GM12872 (cell line): ENCODE measurements at regions not wholly inside any gene's neighbourhood (a gene's known extent, or its start where the extent isn't known, plus 50 kb on each side); places are given as distances from the start of the nearest gene placed in this dataset.

Experiments
- TF ChIP-seq, protein P1 (sequence below): IDR thresholded peaks from 3 replicates; pipeline ENCODE4 v1.5.1; 2011; ENCODE audit warnings: low read depth, mild to moderate bottlenecking, low read length, moderate library complexity; ENCODE audit not compliant: insufficient read depth

DNA sequence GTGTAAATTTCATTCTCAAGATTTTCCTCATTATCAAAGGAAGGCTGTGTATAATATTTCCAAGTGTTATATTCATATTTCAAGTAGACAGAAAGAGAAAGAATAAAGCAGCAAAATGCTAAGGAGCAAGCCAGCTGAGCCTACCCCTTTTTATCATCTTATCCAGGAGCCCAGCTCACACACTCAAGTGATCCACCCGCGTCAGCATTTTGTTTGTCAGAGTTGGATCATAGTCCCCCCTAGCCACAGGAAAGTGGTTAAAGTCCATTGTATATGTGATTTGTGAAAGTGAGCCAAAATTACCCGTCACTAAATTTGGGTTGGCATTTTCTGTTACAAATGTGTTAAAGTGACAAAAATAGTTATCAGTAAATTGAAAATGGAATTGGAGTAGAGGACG is 289.3 kb upstream of the CTSO start:
- TF ChIP-seq, protein P1, sequence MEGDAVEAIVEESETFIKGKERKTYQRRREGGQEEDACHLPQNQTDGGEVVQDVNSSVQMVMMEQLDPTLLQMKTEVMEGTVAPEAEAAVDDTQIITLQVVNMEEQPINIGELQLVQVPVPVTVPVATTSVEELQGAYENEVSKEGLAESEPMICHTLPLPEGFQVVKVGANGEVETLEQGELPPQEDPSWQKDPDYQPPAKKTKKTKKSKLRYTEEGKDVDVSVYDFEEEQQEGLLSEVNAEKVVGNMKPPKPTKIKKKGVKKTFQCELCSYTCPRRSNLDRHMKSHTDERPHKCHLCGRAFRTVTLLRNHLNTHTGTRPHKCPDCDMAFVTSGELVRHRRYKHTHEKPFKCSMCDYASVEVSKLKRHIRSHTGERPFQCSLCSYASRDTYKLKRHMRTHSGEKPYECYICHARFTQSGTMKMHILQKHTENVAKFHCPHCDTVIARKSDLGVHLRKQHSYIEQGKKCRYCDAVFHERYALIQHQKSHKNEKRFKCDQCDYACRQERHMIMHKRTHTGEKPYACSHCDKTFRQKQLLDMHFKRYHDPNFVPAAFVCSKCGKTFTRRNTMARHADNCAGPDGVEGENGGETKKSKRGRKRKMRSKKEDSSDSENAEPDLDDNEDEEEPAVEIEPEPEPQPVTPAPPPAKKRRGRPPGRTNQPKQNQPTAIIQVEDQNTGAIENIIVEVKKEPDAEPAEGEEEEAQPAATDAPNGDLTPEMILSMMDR = no peak

DNA sequence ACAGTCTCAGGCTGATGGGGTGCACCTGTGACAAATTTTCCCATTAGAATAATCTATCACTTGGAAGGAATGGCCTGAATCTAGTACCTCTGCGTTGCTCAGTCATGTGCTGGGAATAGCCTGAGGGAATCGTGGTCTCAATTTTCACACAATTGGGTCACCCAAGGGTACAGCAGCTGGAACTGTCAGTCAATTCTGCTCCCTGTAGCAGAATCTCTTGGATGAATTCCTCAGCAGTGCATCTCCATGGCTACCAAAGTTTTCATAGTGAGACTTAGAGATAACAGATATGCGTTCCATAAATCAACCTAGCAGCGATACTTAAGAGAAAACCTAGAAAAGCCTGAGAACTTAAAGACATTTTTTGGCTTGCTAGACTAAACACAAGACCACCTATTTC is 288.7 kb upstream of the CTSO start:
- TF ChIP-seq, protein P1 = no peak

DNA sequence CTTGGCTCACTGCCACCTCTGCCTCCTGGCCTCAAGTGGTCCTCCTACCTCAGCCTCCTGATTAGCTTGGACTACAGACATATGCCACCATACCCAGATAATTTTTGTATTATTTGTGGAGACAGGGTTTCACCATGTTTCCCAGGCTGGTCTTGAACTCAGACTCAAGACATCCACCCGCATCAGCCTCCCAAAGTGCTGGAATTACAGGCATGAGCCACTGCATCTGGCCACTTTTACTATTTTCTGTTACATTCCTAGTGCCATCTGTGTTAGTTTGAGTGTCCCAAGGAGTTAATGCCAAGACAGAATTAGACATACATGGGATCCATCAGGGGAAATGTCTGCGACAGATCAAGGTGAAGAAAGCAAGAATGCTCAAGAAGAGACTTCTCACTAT is 288.2 kb upstream of the CTSO start:
- TF ChIP-seq, protein P1 = no peak

DNA sequence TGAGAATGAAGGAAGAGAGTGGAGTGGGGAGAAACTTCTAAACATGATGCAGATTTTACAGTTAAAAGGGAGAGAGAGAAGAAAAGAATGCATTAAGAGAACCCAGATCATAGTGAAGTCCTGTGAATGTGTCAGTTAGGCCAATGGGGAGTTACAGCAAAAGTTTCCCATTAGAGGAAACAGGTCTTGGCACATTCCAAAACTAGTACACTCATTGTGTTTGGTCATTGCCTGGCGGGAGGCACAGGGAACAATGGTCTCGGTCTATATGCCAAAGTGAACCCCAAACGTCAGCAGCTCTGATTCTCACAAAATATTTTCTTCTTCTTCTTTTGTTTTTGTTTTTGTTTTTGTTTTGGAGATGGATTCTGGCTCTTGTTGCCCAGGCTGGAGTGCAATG is 284.5 kb upstream of the CTSO start:
- TF ChIP-seq, protein P1 = no peak

DNA sequence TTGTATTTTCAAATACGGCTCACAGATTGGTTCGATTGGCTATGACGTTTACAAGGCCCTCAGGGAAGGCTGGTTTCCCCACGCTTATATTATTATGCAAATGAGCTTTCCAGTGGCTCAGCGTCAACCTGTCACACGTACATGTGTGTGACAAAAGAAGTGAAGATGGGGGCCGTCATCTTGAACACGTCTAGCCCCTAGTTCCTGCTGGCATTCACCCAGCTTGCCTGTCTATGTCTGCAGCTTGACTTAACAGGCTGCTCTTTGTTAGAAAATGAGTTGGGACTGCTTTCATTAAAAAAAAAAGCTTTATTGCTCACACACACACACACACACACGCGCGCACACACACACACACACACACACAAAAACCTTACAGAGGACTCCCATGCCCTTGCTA is 283.6 kb upstream of the CTSO start:
- TF ChIP-seq, protein P1 = no peak

DNA sequence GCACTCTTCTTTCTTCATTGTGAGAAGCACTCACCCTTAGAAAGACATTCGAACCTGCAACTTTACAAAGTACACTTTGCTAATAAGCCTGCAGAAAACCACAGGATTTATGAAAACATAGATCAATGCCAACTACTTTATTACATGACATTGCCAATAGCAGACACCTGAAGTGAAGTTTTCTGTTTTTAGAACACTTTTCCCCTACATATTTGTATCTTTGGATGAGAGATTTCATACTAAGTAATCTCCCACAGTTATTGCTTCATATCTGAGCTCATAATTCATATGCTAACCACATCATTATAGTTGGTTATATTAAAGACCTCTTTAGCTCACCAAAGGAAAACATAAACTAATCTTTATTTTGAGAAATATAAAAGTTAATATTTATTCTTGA is 276.5 kb upstream of the CTSO start:
- TF ChIP-seq, protein P1 = no peak

DNA sequence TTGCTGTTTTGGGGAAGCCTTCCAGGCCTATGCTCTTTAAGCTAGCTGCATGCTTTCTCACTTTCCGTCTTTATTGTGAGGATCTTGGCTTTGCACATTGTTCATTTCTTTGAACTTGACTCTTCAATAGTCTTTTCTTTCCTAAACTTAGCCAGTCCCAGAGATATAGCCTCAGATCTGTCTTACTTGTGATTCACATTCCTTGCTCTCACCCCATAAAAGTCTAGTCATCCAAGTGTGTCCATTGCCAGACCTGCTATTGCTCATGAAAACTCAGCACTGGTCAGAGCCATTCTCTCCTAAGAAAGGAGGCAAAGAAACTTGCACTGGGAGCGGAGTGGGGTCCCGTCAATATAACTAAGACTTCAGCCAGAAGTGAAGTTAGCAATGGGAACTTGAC is 275.0 kb upstream of the CTSO start:
- TF ChIP-seq, protein P1 = no peak

DNA sequence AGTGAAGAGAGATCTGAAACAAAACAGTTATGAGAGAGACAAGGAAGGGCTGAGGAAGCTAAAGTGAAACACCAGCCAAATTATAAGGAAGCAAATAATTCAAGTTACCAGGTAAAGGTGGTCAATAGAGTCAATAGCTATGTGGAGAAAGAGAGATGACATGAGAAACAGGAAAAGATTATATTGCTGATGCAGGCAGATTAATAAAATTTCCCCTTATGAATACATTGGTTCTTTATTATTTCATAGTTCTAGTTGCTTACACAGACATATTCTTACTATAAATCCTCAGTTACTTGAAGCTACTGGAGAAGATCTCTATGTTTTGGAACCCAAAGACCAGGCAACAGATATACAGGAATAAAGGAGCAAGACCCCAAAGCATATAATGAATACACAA is 273.7 kb upstream of the CTSO start:
- TF ChIP-seq, protein P1 = no peak
